Body of pancreas (tissue), 4 donors: ENCODE measurements at regions not wholly inside any gene's neighbourhood (a gene's known extent, or its start where the extent isn't known, plus 50 kb on each side); places are given as distances from the start of the nearest gene placed in this dataset.

Source experiments
- ATAC-seq: fragments of 150-250 bp; one replicate; pipeline ENCODE4 v1.9.1; 2016
- DNase-seq, 4 donors: peaks; one replicate each; pipeline ENCODE4 v3.0.0-alpha.2; 2019
- H3K27ac ChIP-seq, 4 donors: fragments of 200-600 bp; sonication (generic); 1 replicate in 3 of 4; 2 replicates in 1 of 4; pipeline versions ENCODE4 v1.5.1 to v1.6.1; 2016 to 2019; ENCODE audit warnings: mild to moderate bottlenecking in 1 of 4, mixed read lengths in 1 of 4, moderate library complexity in 1 of 4
- H3K27me3 ChIP-seq, 2 donors: fragments of 200-600 bp; sonication (generic); one replicate each; pipeline ENCODE4 v1.6.0; 2016; ENCODE audit warnings: mild to moderate bottlenecking in 1 of 2
- H3K36me3 ChIP-seq, 2 donors: fragments of 200-600 bp; sonication (generic); replicated peaks in 1 of 2; 2 replicates each; pipeline ENCODE4 v1.5.1; 2016; ENCODE audit warnings: low read depth in 2 of 2; ENCODE audit not compliant: insufficient read depth in 1 of 2
- H3K4me1 ChIP-seq: fragments of 200-600 bp; sonication (generic); one replicate; pipeline ENCODE4 v1.6.0; 2016
- H3K4me3 ChIP-seq, 2 donors: fragments of 200-600 bp; sonication (generic); 1 replicate in 1 of 2; 2 replicates in 1 of 2; pipeline ENCODE4 v1.5.1; 2016 to 2019
- H3K9me3 ChIP-seq, 3 donors: fragments of 200-600 bp; sonication (generic); 1 replicate in 2 of 3; 2 replicates in 1 of 3; pipeline ENCODE4 v1.5.1; 2016
- POLR2A ChIP-seq, 3 donors: fragments of 450-650 bp; IDR thresholded peaks; one replicate each; pipeline ENCODE4 v1.6.1; 2016; ENCODE audit warnings: antibody characterized with exemption in 3 of 3, mild to moderate bottlenecking in 2 of 3
- WGBS, 2 donors: methylation state at CpG; one replicate each; pipeline ENCODE4 v1.1.5; 2017; 5-methylcytosine and 5-hydroxymethylcytosine counted together
- intact Hi-C: fragments of 100-400 bp; cut with DNase I; formaldehyde crosslinking; loops from one replicate; pipeline ENCODE4 v1.15.1; 2023
- TF ChIP-seq, protein P1 (sequence below), 7 experiments: fragments of 450-650 bp in 4 of 7; fragments of 200-600 bp in 3 of 7; sonication (generic) in 3 of 7; IDR thresholded peaks; one replicate each; pipeline ENCODE4 v1.5.1; 2016 to 2019; ENCODE audit warnings: antibody characterized with exemption in 7 of 7

DNA sequence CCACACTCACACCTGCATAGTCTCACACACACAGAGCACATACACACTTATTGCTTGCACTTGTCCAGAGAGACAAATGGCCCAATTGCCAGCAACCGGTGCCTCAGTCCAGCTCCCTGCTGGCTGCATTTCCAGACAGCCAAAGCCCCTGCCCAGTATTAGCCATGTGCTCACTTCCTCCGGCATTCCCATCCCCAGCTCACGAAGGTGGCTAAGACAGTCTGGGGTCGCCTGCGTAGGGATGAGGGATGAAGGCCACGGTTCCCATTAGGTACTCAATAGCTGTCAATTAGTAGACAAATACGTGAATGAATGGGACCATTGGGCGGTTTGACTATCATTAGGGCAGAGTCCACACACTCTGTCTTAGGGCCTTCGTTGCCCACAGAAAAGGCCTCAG lies 146.8 kb upstream of the EGLN3 start:
- 74 to 81% methylated on average over 9 of the region's 9 CpGs for WGBS, 2 donors
- no peak overlapping the region for H3K4me3 ChIP-seq
- no peak overlapping the region for H3K27ac ChIP-seq
- no peaks in the 10 kb centered on the region for H3K4me1 ChIP-seq
- no peaks in the 10 kb centered on the region for H3K9me3 ChIP-seq
- ATAC-seq (no peak), DNase-seq (no peak)
- no peaks in the 10 kb centered on the region for H3K27me3 ChIP-seq
- intact Hi-C loops: loop anchor here (5.0 kb wide), 1 partner anchor 255 kb away; no protein-coding TSS in a partner anchor
- TF ChIP-seq, protein P1, sequence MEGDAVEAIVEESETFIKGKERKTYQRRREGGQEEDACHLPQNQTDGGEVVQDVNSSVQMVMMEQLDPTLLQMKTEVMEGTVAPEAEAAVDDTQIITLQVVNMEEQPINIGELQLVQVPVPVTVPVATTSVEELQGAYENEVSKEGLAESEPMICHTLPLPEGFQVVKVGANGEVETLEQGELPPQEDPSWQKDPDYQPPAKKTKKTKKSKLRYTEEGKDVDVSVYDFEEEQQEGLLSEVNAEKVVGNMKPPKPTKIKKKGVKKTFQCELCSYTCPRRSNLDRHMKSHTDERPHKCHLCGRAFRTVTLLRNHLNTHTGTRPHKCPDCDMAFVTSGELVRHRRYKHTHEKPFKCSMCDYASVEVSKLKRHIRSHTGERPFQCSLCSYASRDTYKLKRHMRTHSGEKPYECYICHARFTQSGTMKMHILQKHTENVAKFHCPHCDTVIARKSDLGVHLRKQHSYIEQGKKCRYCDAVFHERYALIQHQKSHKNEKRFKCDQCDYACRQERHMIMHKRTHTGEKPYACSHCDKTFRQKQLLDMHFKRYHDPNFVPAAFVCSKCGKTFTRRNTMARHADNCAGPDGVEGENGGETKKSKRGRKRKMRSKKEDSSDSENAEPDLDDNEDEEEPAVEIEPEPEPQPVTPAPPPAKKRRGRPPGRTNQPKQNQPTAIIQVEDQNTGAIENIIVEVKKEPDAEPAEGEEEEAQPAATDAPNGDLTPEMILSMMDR (IDR thresholded peaks at IDR 0.05): no peak
- TF ChIP-seq POLR2A (IDR thresholded peaks at IDR 0.05): no peak
- no peaks in the 10 kb centered on the region for H3K36me3 ChIP-seq

DNA sequence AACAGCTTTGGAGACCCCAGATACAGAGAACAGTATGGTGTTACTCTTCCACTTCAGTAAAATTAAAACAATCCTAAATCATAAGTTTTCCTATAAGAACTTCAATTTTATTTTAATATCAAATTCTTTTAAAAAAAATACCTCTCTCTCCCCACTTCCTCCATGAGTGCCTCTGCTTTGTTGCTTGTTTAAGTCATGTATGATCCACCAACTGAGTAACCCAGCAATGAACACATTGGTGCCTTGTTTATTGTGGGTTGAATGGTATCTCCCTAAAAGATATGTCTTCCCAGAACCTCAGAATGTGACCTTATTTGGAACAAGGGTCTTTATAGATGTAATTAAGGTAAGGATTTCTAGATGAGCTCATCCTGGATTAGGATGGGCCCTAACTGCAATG lies 143.5 kb upstream of the EGLN3 start:
- no peak for ATAC-seq
- Histone ChIP-seq H3K36me3 (no peaks in the 10 kb centered on the region), H3K4me1 (no peaks in the 10 kb centered on the region), H3K27me3 (no peaks in the 10 kb centered on the region), H3K27ac (no peak overlapping the region), H3K4me3 (no peak overlapping the region), H3K9me3 (no peaks in the 10 kb centered on the region)
- TF ChIP-seq, protein P1 (IDR thresholded peaks at IDR 0.05): no peak
- TF ChIP-seq POLR2A (IDR thresholded peaks at IDR 0.05): no peak
- DNase-seq: no peak
- intact Hi-C loops: no loop called here

DNA sequence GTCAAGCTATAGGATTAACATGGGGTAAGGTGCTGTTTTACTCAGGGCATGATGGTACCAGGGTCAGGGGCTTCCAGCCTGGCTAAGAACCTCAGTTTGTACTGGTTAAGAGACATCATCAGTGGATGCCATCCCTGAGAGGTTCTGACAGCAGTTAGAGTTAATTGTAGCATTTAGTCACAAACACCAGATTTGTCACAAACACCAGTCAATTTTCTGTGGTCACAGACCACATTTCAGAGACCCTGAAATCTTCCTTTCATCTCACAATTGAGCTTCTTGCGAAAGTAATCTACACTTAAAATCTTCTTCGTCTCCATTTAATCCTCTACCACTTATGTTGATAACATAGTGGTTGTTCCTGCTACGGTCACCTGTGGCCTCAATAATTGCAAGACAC lies 143.0 kb upstream of the EGLN3 start:
- Histone ChIP-seq H3K27ac (no peak overlapping the region), H3K9me3 (no peaks in the 10 kb centered on the region), H3K4me1 (no peaks in the 10 kb centered on the region), H3K4me3 (no peak overlapping the region), H3K27me3 (no peaks in the 10 kb centered on the region), H3K36me3 (no peaks in the 10 kb centered on the region)
- no peak for TF ChIP-seq POLR2A (IDR thresholded peaks at IDR 0.05)
- TF ChIP-seq, protein P1 (IDR thresholded peaks at IDR 0.05): no peak
- ATAC-seq: no peak
- DNase-seq: no peak
- WGBS, 2 donors: 88 to 92% methylated on average over 3 of the region's 3 CpGs
- intact Hi-C loops: no loop called here

DNA sequence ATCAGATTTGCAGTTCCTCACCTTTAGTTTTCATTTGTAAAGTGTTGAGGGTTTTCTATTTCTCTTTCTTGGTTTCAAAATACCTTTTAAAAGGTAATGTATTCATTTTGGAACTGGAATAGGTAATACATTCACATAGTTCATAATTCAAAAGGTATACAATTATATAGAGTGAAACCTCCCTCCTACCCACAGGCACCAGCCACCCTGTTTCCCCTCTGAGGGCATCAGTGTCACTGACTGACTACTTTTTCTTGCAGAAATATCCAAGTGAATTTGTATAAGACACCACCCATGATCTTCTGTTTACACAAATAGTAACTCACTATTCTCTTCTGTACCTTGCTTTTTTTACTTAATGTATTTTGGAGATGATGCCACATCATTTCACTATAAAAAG lies 139.6 kb upstream of the EGLN3 start:
- Histone ChIP-seq H3K36me3 (no peaks in the 10 kb centered on the region), H3K27ac (no peak overlapping the region), H3K4me3 (no peak overlapping the region), H3K4me1 (no peaks in the 10 kb centered on the region), H3K27me3 (no peaks in the 10 kb centered on the region), H3K9me3 (no peaks in the 10 kb centered on the region)
- no peak for TF ChIP-seq POLR2A (IDR thresholded peaks at IDR 0.05)
- TF ChIP-seq, protein P1 (IDR thresholded peaks at IDR 0.05): no peak
- no peak for ATAC-seq
- intact Hi-C loops: no loop called here
- no peak for DNase-seq

DNA sequence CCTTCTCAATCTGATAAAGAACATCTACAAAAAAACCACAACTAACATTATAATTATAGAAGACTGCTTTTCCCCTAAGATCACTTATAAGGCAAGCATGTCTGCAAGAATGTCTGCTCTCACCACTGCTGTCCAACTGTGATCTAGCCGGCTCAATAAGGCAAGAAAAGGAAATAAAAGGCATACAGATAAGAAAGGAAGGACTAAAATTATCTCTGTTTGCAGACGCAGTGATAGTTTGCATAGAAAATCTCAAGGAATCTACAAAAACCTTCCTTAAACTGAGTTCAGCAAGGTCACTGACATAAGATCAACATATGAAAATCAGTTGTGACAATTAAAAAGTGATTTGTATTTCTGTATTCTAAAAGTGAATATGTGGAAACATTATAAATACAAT lies 138.0 kb upstream of the EGLN3 start:
- WGBS, 2 donors: 36 to 48% methylated on average over 2 of the region's 2 CpGs
- TF ChIP-seq, protein P1 (IDR thresholded peaks at IDR 0.05): no peak
- no peak for TF ChIP-seq POLR2A (IDR thresholded peaks at IDR 0.05)
- Histone ChIP-seq H3K27ac (no peak overlapping the region), H3K27me3 (no peaks in the 10 kb centered on the region), H3K9me3 (no peaks in the 10 kb centered on the region), H3K4me3 (no peak overlapping the region), H3K36me3 (no peaks in the 10 kb centered on the region), H3K4me1 (no peaks in the 10 kb centered on the region)
- no peak for ATAC-seq
- intact Hi-C loops: no loop called here
- no peak for DNase-seq
